GM23338 (cell line): ENCODE measurements at regions not wholly inside any gene's neighbourhood (a gene's known extent, or its start where the extent isn't known, plus 50 kb on each side); places are given as distances from the start of the nearest gene placed in this dataset.

Experiments used
- ATAC-seq: fragments of 200-7000 bp; cut with Tn5 transposase; 3 replicates; pipeline ENCODE4 v1.9.1; 2020
- DNase-seq: peaks from one replicate; pipeline ENCODE4 v3.0.0-alpha.2; 2015; ENCODE audit warnings: low spot score
- H2AFZ ChIP-seq: fragments of 200-600 bp; sonication (generic); 2 replicates; pipeline ENCODE4 v1.8.0; 2016; ENCODE audit warnings: antibody characterized with exemption, mild to moderate bottlenecking, moderate library complexity
- H3F3A ChIP-seq: fragments of 200-600 bp; sonication (generic); replicated peaks from 2 replicates; pipeline ENCODE4 v1.8.0; 2017; ENCODE audit warnings: antibody characterized with exemption, mixed run types, low read depth
- H3K27ac ChIP-seq: fragments of 200-600 bp; sonication (generic); 2 replicates; pipeline ENCODE4 v1.6.1; 2016; ENCODE audit warnings: low read depth
- H3K27me3 ChIP-seq: fragments of 200-600 bp; sonication (generic); 2 replicates; pipeline ENCODE4 v1.8.0; 2016; ENCODE audit warnings: mild to moderate bottlenecking, mixed run types, moderate library complexity; ENCODE audit not compliant: insufficient read depth
- H3K36me3 ChIP-seq: fragments of 200-600 bp; sonication (generic); 2 replicates; pipeline ENCODE4 v1.8.0; 2016; ENCODE audit warnings: mild to moderate bottlenecking; ENCODE audit not compliant: insufficient read depth
- H3K4me1 ChIP-seq: fragments of 200-600 bp; sonication (generic); 2 replicates; pipeline ENCODE4 v1.8.0; 2016; ENCODE audit warnings: mild to moderate bottlenecking, moderate library complexity; ENCODE audit not compliant: insufficient read depth
- H3K4me2 ChIP-seq: fragments of 200-600 bp; sonication (generic); 2 replicates; pipeline ENCODE4 v1.7.1; 2017; ENCODE audit warnings: mixed run types
- H3K4me3 ChIP-seq: fragments of 200-600 bp; sonication (generic); 2 replicates; pipeline ENCODE4 v1.6.1; 2016; ENCODE audit warnings: mixed run types
- H3K79me2 ChIP-seq: fragments of 200-600 bp; sonication (generic); replicated peaks from 2 replicates; pipeline ENCODE4 v1.8.0; 2017; ENCODE audit warnings: mild to moderate bottlenecking; ENCODE audit not compliant: insufficient read depth
- H3K9me2 ChIP-seq: fragments of 200-600 bp; sonication (generic); 2 replicates; pipeline ENCODE4 v1.8.0; 2017; ENCODE audit not compliant: insufficient read depth
- H4K20me1 ChIP-seq: fragments of 200-600 bp; sonication (generic); replicated peaks from 2 replicates; pipeline ENCODE4 v1.8.0; 2017; ENCODE audit warnings: mild to moderate bottlenecking; ENCODE audit not compliant: insufficient read depth
- H3K27ac Mint-ChIP-seq: 2 replicates; pipeline ENCODE4 v1.8.0; 2020; ENCODE audit warnings: inconsistent platforms, mild to moderate bottlenecking, moderate library complexity, mixed read lengths
- H3K27me3 Mint-ChIP-seq: 3 replicates; pipeline ENCODE4 v1.8.0; 2022; ENCODE audit warnings: low read depth, mild to moderate bottlenecking, moderate library complexity, mixed read lengths, inconsistent platforms; ENCODE audit not compliant: insufficient read depth, poor library complexity
- H3K36me3 Mint-ChIP-seq: 3 replicates; pipeline ENCODE4 v1.8.0; 2021; ENCODE audit warnings: low read depth, mild to moderate bottlenecking, inconsistent platforms, moderate library complexity, mixed read lengths
- H3K4me1 Mint-ChIP-seq: 3 replicates; pipeline ENCODE4 v1.8.0; 2020; ENCODE audit warnings: mild to moderate bottlenecking, inconsistent platforms, mixed read lengths
- H3K4me3 Mint-ChIP-seq: 3 replicates; pipeline ENCODE4 v1.8.0; 2021; ENCODE audit warnings: moderate library complexity, mild to moderate bottlenecking, inconsistent platforms, mixed read lengths
- H3K9me3 Mint-ChIP-seq: 3 replicates; pipeline ENCODE4 v1.8.0; 2020; ENCODE audit warnings: moderate library complexity, mild to moderate bottlenecking, inconsistent platforms, mixed read lengths
- CREB1 ChIP-seq: fragments of 250-450 bp; sonication (Bioruptor Pico); IDR thresholded peaks from 2 replicates; pipeline ENCODE4 v1.5.0; 2020; ENCODE audit warnings: low read depth, mild to moderate bottlenecking, moderate library complexity
- CTCF ChIP-seq, 2 experiments: fragments of 200-600 bp in 1 of 2; sonication (generic) in 1 of 2; conservative IDR thresholded peaks; 2 replicates each; pipeline versions ENCODE4 v1.5.1 to v1.6.1; 2016 to 2017; ENCODE audit warnings: antibody characterized with exemption in 2 of 2, low read depth in 2 of 2, mild to moderate bottlenecking in 2 of 2, moderate library complexity in 1 of 2
- ETS1 ChIP-seq: IDR thresholded peaks from 2 replicates; pipeline ENCODE4 v1.6.1; 2016; ENCODE audit warnings: antibody characterized with exemption
- EZH2 ChIP-seq: fragments of 200-600 bp; sonication (generic); IDR thresholded peaks from one replicate; pipeline ENCODE4 v1.8.0; 2017; ENCODE audit warnings: antibody characterized with exemption, mild to moderate bottlenecking, low read depth; ENCODE audit not compliant: unreplicated experiment
- EZH2phosphoT487 ChIP-seq: fragments of 200-600 bp; sonication (generic); IDR thresholded peaks from one replicate; pipeline ENCODE4 v1.8.1; 2018; ENCODE audit warnings: antibody characterized with exemption; ENCODE audit not compliant: unreplicated experiment
- JUNB ChIP-seq: IDR thresholded peaks from one replicate; pipeline ENCODE4 v1.6.1; 2016; ENCODE audit warnings: antibody characterized with exemption; ENCODE audit not compliant: unreplicated experiment
- NANOG ChIP-seq: IDR thresholded peaks from 2 replicates; pipeline ENCODE4 v1.6.1; 2016; ENCODE audit warnings: antibody characterized with exemption, borderline replicate concordance
- POLR2AphosphoS5 ChIP-seq: IDR thresholded peaks from 2 replicates; pipeline ENCODE4 v1.6.1; 2016; ENCODE audit warnings: antibody characterized with exemption, low read depth
- REST ChIP-seq: IDR thresholded peaks from one replicate; pipeline ENCODE4 v1.6.1; 2018; ENCODE audit warnings: antibody characterized with exemption; ENCODE audit not compliant: unreplicated experiment
- STAT1 ChIP-seq: IDR thresholded peaks from one replicate; pipeline ENCODE4 v1.6.1; 2016; ENCODE audit warnings: antibody characterized with exemption; ENCODE audit not compliant: unreplicated experiment
- ZNF114 ChIP-seq: fragments of 250-450 bp; sonication (Bioruptor Pico); IDR thresholded peaks from 2 replicates; pipeline ENCODE4 v1.5.0; 2020; ENCODE audit warnings: mild to moderate bottlenecking, moderate library complexity
- ZNF331 ChIP-seq: fragments of 250-450 bp; sonication (Bioruptor Pico); IDR thresholded peaks from 2 replicates; pipeline ENCODE4 v1.5.0; 2020; ENCODE audit warnings: low read depth, mild to moderate bottlenecking, moderate library complexity
- ZNF462 ChIP-seq: fragments of 250-450 bp; sonication (Bioruptor Pico); IDR thresholded peaks from 2 replicates; pipeline ENCODE4 v1.5.0; 2020; ENCODE audit warnings: mild to moderate bottlenecking, moderate library complexity

- Mint-ChIP-seq H3K27me3 (peaks cover 1% of the 10 kb centered on the region), H3K27ac (no peak overlapping the region), H3K4me1 (no peaks in the 10 kb centered on the region), H3K36me3 (peaks cover 4% of the 10 kb centered on the region; the same call in 2 of the 3 replicates), H3K9me3 (peaks cover 7% of the 10 kb centered on the region; the same call in 2 of the 3 replicates), H3K4me3 (no peak overlapping the region)
- no peak overlapping the region for H3K4me3 ChIP-seq
- no peaks in the 10 kb centered on the region for H3K79me2 ChIP-seq
- no peaks in the 10 kb centered on the region for H4K20me1 ChIP-seq
- no peak overlapping the region for H3K27ac ChIP-seq
- no peaks in the 10 kb centered on the region for H3K27me3 ChIP-seq
- H3K4me1 ChIP-seq = no peaks in the 10 kb centered on the region
- H3F3A ChIP-seq = no peaks in the 10 kb centered on the region
- DNase-seq (no peak), ATAC-seq (no peak)
- H3K36me3 ChIP-seq = no peaks in the 10 kb centered on the region
- no peak overlapping the region for H2AFZ ChIP-seq
- H3K9me2 ChIP-seq = no peaks in the 10 kb centered on the region
- TF ChIP-seq ETS1 (no peak), REST (no peak), STAT1 (no peak), CREB1 (CRISPR knock-in tag) (no peak), ZNF331 (CRISPR knock-in tag) (no peak), EZH2 (no peak), POLR2AphosphoS5 (no peak), ZNF114 (CRISPR knock-in tag) (no peak), JUNB (no peak), CTCF (conservative IDR thresholded peaks at IDR 0.05; ENCODE audit: low read depth in 2 of 2) (no peak), EZH2phosphoT487 (no peak), ZNF462 (CRISPR knock-in tag) (no peak), NANOG (no peak)
- H3K4me2 ChIP-seq = no peak overlapping the region
Observed at GRCh38 chr6:48447251-48447650, 336.3 kb upstream of the PTCHD4 start.
